ENCODE measurements at regions not wholly inside any gene's neighbourhood (a gene's known extent, or its start where the extent isn't known, plus 50 kb on each side); places are given as distances from the start of the nearest gene placed in this dataset.
"Not testable (repeated sequence)": the region's sequence is repeated elsewhere in the genome, so short reads cannot be mapped to it uniquely, and the experiment has no call there.

GRCh38 chr10:34880817-34881216 is 65.7 kb upstream of the PARD3 start (continued):
- no peak for TF ChIP-seq FOXA2 (IDR thresholded peaks at IDR 0.05)
- no peak for TF ChIP-seq SP1 (IDR thresholded peaks at IDR 0.05)

GRCh38 chr10:34878651-34879050 is 63.6 kb upstream of the PARD3 start:
- WGBS = 92% methylated on average over 1 of the region's 1 CpG
- not testable (repeated sequence) for H3K9me3 ChIP-seq (ENCODE audit: control insufficient read depth in 4 of 4, low read length in 3 of 4)

GRCh38 chr10:34875061-34875460 is 60.0 kb upstream of the PARD3 start:
- H3K36me3 ChIP-seq (ENCODE audit: control insufficient read depth in 4 of 4, insufficient read depth in 3 of 4, low read depth in 1 of 4, low read length in 3 of 4) = no peaks in the 10 kb centered on the region
- no peaks in the 10 kb centered on the region for H3K4me1 ChIP-seq (ENCODE audit: control insufficient read depth in 4 of 4, insufficient read depth in 4 of 4, low read length in 3 of 4)
- 95% methylated on average over 11 of the region's 11 CpGs for WGBS
- no peak overlapping the region for H3K27ac ChIP-seq (ENCODE audit: low read depth in 1 of 2, low read length in 2 of 2)
- H3K27me3 ChIP-seq (ENCODE audit: control insufficient read depth in 4 of 4, insufficient read depth in 4 of 4, low read length in 3 of 4) = no peaks in the 10 kb centered on the region
- no peak overlapping the region for H3K4me3 ChIP-seq (ENCODE audit: low read depth in 1 of 3, low read length in 3 of 3)
- no peaks in the 10 kb centered on the region for H3K9me3 ChIP-seq (ENCODE audit: control insufficient read depth in 4 of 4, low read length in 3 of 4)
- no peak for DNase-seq (ENCODE audit: low spot score)
- H3K9ac ChIP-seq (ENCODE audit: low read depth in 1 of 2, low read length in 2 of 2) = no peak overlapping the region
- TF ChIP-seq TAF1 (conservative IDR thresholded peaks at IDR 0.05) (no peak), MAX (IDR thresholded peaks at IDR 0.05) (no peak), FOXA2 (IDR thresholded peaks at IDR 0.05) (no peak)

More at GRCh38 chr10:34878651-34879050, 63.6 kb upstream of the PARD3 start:
- DNase-seq (ENCODE audit: low spot score); H3K36me3 ChIP-seq (ENCODE audit: control insufficient read depth in 4 of 4, insufficient read depth in 3 of 4, low read depth in 1 of 4, low read length in 3 of 4); H3K4me1 ChIP-seq (ENCODE audit: control insufficient read depth in 4 of 4, insufficient read depth in 4 of 4, low read length in 3 of 4); H3K27ac ChIP-seq (ENCODE audit: low read depth in 1 of 2, low read length in 2 of 2); H3K4me3 ChIP-seq (ENCODE audit: low read depth in 1 of 3, low read length in 3 of 3); H3K9ac ChIP-seq (ENCODE audit: low read depth in 1 of 2, low read length in 2 of 2); H3K27me3 ChIP-seq (ENCODE audit: control insufficient read depth in 4 of 4, insufficient read depth in 4 of 4, low read length in 3 of 4): not testable (repeated sequence)

GRCh38 chr10:34872820-34873219 is 57.7 kb upstream of the PARD3 start:
- Histone ChIP-seq H3K27me3 (ENCODE audit: control insufficient read depth in 4 of 4, insufficient read depth in 4 of 4, low read length in 3 of 4) (no peaks in the 10 kb centered on the region), H3K36me3 (ENCODE audit: control insufficient read depth in 4 of 4, insufficient read depth in 3 of 4, low read depth in 1 of 4, low read length in 3 of 4) (no peaks in the 10 kb centered on the region), H3K9ac (ENCODE audit: low read depth in 1 of 2, low read length in 2 of 2) (no peak overlapping the region), H3K9me3 (ENCODE audit: control insufficient read depth in 4 of 4, low read length in 3 of 4) (no peaks in the 10 kb centered on the region), H3K4me1 (ENCODE audit: control insufficient read depth in 4 of 4, insufficient read depth in 4 of 4, low read length in 3 of 4) (no peaks in the 10 kb centered on the region), H3K4me3 (ENCODE audit: low read depth in 1 of 3, low read length in 3 of 3) (no peak overlapping the region), H3K27ac (ENCODE audit: low read depth in 1 of 2, low read length in 2 of 2) (no peak overlapping the region)
- 87% methylated on average over 3 of the region's 3 CpGs for WGBS
- TF ChIP-seq REST (IDR thresholded peaks at IDR 0.05) (no peak), ATF3 (IDR thresholded peaks at IDR 0.05) (no peak), HNF4A (conservative IDR thresholded peaks at IDR 0.05) (no peak), MAX (IDR thresholded peaks at IDR 0.05) (no peak), RXRA (IDR thresholded peaks at IDR 0.05) (no peak), JUND (IDR thresholded peaks at IDR 0.05) (no peak), EGR1 (IDR thresholded peaks at IDR 0.05; ENCODE audit: low read depth in 2 of 2) (no peak), RAD21 (IDR thresholded peaks at IDR 0.05) (no peak), GABPA (IDR thresholded peaks at IDR 0.05 in 1 of 2, conservative IDR thresholded peaks at IDR 0.05 in 1 of 2) (no peak), FOXA1 (IDR thresholded peaks at IDR 0.05) (no peak), TAF1 (conservative IDR thresholded peaks at IDR 0.05) (no peak), CTCF (IDR thresholded peaks at IDR 0.05; ENCODE audit: low read depth, low read length, missing input control) (no peak), ZBTB33 (IDR thresholded peaks at IDR 0.05) (no peak), FOXA2 (IDR thresholded peaks at IDR 0.05) (no peak), NR2F2 (IDR thresholded peaks at IDR 0.05) (no peak), SP1 (IDR thresholded peaks at IDR 0.05) (no peak), YY1 (IDR thresholded peaks at IDR 0.05) (no peak), HNF4G (IDR thresholded peaks at IDR 0.05) (no peak)
- no peak for DNase-seq (ENCODE audit: low spot score)
